Vagina (tissue), 2 donors: ENCODE measurements at regions not wholly inside any gene's neighbourhood (a gene's known extent, or its start where the extent isn't known, plus 50 kb on each side); places are given as distances from the start of the nearest gene placed in this dataset.

Source experiments
- DNase-seq, 2 donors: peaks; one replicate each; pipeline ENCODE4 v3.0.0-alpha.2; 2017; ENCODE audit errors: extremely low spot score in 2 of 2
- H3K27ac ChIP-seq: fragments of 200-600 bp; sonication (generic); one replicate; pipeline ENCODE4 v1.5.1; 2019
- H3K27me3 ChIP-seq: fragments of 200-600 bp; sonication (generic); one replicate; pipeline ENCODE4 v1.5.1; 2019
- H3K36me3 ChIP-seq, 2 donors: fragments of 200-600 bp; sonication (generic); one replicate each; pipeline ENCODE4 v1.5.1; 2017 to 2019
- H3K4me1 ChIP-seq: fragments of 200-600 bp; sonication (generic); one replicate; pipeline ENCODE4 v1.5.1; 2019
- H3K4me3 ChIP-seq, 2 donors: fragments of 200-600 bp; sonication (generic); 1 replicate in 1 of 2; 2 replicates in 1 of 2; pipeline ENCODE4 v1.5.1; 2016 to 2019
- H3K9me3 ChIP-seq: fragments of 200-600 bp; sonication (generic); one replicate; pipeline ENCODE4 v1.5.1; 2019
- CTCF ChIP-seq, 3 experiments: fragments of 450-650 bp in 2 of 3; fragments of 200-600 bp in 1 of 3; sonication (generic) in 1 of 3; IDR thresholded peaks; one replicate each; pipeline ENCODE4 v1.5.1; 2017 to 2019; ENCODE audit warnings: antibody characterized with exemption in 3 of 3, mild to moderate bottlenecking in 2 of 3, moderate library complexity in 2 of 3
- POLR2A ChIP-seq, 2 donors: fragments of 450-650 bp; IDR thresholded peaks; one replicate each; pipeline ENCODE4 v1.6.1; 2017; ENCODE audit warnings: antibody characterized with exemption in 2 of 2, mild to moderate bottlenecking in 2 of 2, moderate library complexity in 2 of 2
- POLR2AphosphoS5 ChIP-seq, 2 donors: sonication (generic); formaldehyde crosslinking; IDR thresholded peaks; one replicate each; pipeline ENCODE4 v1.9.0; 2017; ENCODE audit warnings: antibody characterized with exemption in 2 of 2, mild to moderate bottlenecking in 2 of 2, low read depth in 1 of 2; ENCODE audit not compliant: insufficient read depth in 1 of 2
- intact Hi-C: fragments of 100-400 bp; cut with DNase I; formaldehyde crosslinking; loops from one replicate; pipeline ENCODE4 v1.15.1; 2023

DNA sequence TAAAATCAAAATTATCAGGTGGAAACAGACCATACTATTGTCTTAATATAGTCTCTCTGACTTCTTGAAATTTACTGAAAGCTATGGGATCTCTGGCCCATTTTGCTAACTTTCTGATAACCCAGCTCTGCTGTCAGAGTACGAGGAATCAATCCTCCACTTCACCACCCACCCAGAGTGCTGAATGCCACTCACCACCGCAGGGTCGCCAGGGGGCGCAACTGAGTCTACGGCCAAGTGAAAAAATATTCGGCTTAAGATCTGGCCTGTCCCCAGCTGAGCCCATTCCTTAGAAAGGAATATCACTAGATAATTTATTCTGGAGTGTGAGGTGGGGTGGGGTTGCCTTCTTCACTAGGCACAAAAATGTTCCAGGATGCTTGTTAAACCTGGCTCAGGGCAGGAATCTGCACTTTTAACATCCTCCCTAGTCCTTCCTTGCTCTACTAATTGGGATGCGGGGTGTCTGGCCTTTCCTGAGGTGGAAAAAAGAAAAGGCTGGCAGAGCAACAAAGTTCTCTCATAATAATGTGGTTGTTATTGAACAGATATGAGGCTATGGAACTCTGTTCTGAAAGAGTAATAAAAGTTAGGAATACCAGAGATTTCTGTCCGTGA is 520.6 kb downstream of the MFSD1 start:
- Histone ChIP-seq H3K27ac (no peak overlapping the region), H3K4me3 (no peak overlapping the region), H3K9me3 (no peaks in the 10 kb centered on the region), H3K4me1 (no peaks in the 10 kb centered on the region), H3K27me3 (no peaks in the 10 kb centered on the region), H3K36me3 (no peaks in the 10 kb centered on the region)
- DNase-seq: no peak
- no peak for TF ChIP-seq POLR2AphosphoS5 (IDR thresholded peaks at IDR 0.05; ENCODE audit: insufficient read depth in 1 of 2, low read depth in 1 of 2)
- TF ChIP-seq CTCF (IDR thresholded peaks at IDR 0.05): no peak
- no peak for TF ChIP-seq POLR2A (IDR thresholded peaks at IDR 0.05)
- intact Hi-C loops: no loop called here

- DNase-seq: no peak
- no peaks in the 10 kb centered on the region for H3K4me1 ChIP-seq
- no peak overlapping the region for H3K27ac ChIP-seq
- no peak for TF ChIP-seq POLR2AphosphoS5 (IDR thresholded peaks at IDR 0.05; ENCODE audit: insufficient read depth in 1 of 2, low read depth in 1 of 2)
- no peak for TF ChIP-seq CTCF (IDR thresholded peaks at IDR 0.05)
- no peak for TF ChIP-seq POLR2A (IDR thresholded peaks at IDR 0.05)
- no peaks in the 10 kb centered on the region for H3K9me3 ChIP-seq
- no peaks in the 10 kb centered on the region for H3K27me3 ChIP-seq
- H3K36me3 ChIP-seq: no peaks in the 10 kb centered on the region
- intact Hi-C loops: no loop called here
- H3K4me3 ChIP-seq: no peak overlapping the region
Observed at GRCh38 chr3:159323848-159324247, 522.0 kb downstream of the MFSD1 start.

- Histone ChIP-seq H3K36me3 (no peaks in the 10 kb centered on the region), H3K4me3 (no peak overlapping the region), H3K27ac (no peak overlapping the region), H3K27me3 (no peaks in the 10 kb centered on the region), H3K4me1 (no peaks in the 10 kb centered on the region), H3K9me3 (no peaks in the 10 kb centered on the region)
- DNase-seq: no peak
- TF ChIP-seq POLR2AphosphoS5 (IDR thresholded peaks at IDR 0.05; ENCODE audit: insufficient read depth in 1 of 2, low read depth in 1 of 2) (no peak), POLR2A (IDR thresholded peaks at IDR 0.05) (no peak), CTCF (IDR thresholded peaks at IDR 0.05) (no peak)
- intact Hi-C loops: no loop called here
Observed at GRCh38 chr3:159326998-159327397, 525.1 kb downstream of the MFSD1 start.

DNA sequence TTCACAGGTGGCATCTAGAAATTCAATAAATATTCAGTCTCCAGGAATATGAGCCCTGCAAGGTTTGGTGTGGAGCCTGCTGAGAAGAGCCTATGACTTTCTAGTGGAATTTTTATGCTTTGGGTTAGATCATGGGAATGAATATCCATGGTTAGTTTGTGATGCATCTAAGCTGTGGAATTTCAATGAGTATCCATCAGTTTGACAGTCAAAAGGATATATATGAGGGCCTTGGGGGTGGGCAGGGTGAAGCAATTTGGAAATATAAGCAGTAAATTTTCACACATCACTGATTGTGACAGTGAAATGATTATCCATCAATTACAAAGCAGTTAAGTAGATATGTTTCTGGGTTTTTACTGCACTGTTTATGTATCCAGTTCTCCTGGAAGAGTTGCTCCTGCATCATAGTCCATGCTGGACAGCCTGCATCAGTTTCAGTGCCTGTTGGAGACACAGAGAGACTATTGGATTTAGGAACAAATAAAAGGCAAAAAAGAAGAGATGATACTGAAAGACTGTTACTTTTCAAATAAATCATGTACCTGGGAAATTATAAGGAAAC is 530.8 kb downstream of the MFSD1 start:
- no peaks in the 10 kb centered on the region for H3K36me3 ChIP-seq
- H3K4me3 ChIP-seq: no peak overlapping the region
- no peaks in the 10 kb centered on the region for H3K27me3 ChIP-seq
- no peak overlapping the region for H3K27ac ChIP-seq
- no peaks in the 10 kb centered on the region for H3K9me3 ChIP-seq
- intact Hi-C loops: no loop called here
- no peak for DNase-seq
- no peak for TF ChIP-seq POLR2A (IDR thresholded peaks at IDR 0.05)
- no peak for TF ChIP-seq POLR2AphosphoS5 (IDR thresholded peaks at IDR 0.05; ENCODE audit: insufficient read depth in 1 of 2, low read depth in 1 of 2)
- no peak for TF ChIP-seq CTCF (IDR thresholded peaks at IDR 0.05)
- no peaks in the 10 kb centered on the region for H3K4me1 ChIP-seq

DNA sequence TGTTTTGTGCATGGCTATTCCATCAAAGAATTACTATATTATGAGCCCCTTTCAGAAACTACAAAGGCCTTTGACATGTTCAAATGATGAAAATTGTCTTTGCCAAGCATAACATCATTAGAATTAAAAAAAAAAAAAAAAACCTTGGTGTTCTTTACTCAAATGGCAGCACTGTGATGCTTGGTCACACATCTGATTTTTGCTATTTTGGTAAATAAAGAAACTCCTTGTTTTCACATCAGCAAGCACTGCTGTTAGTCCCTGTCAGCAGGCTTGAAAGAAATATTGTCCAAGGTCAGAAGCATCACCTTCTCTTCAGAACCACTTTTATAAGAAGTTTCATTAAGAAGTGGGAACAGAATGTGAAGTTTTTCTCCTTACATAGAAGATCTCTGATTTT is 537.3 kb downstream of the MFSD1 start:
- TF ChIP-seq POLR2A (IDR thresholded peaks at IDR 0.05) (no peak), POLR2AphosphoS5 (IDR thresholded peaks at IDR 0.05; ENCODE audit: insufficient read depth in 1 of 2, low read depth in 1 of 2) (no peak)
- intact Hi-C loops: no loop called here
- H3K9me3 ChIP-seq: no peaks in the 10 kb centered on the region
- H3K4me1 ChIP-seq: no peaks in the 10 kb centered on the region
- no peak overlapping the region for H3K27ac ChIP-seq
- no peak for DNase-seq
- H3K36me3 ChIP-seq: no peaks in the 10 kb centered on the region
- no peaks in the 10 kb centered on the region for H3K27me3 ChIP-seq
- H3K4me3 ChIP-seq: no peak overlapping the region
